ENCODE measurements at regions not wholly inside any gene's neighbourhood (a gene's known extent, or its start where the extent isn't known, plus 50 kb on each side); places are given as distances from the start of the nearest gene placed in this dataset.

- no peak overlapping the region for H3K4me3 ChIP-seq (ENCODE audit: low read length)
- no peak for TF ChIP-seq CTCF (conservative IDR thresholded peaks at IDR 0.05; ENCODE audit: low read depth, low read length)
- no peak for DNase-seq (ENCODE audit: low read depth)
Observed at GRCh38 chr5:169426784-169427183, 125.8 kb upstream of the SLIT3 start.

- no peak overlapping the region for H3K4me3 ChIP-seq (ENCODE audit: low read length)
- DNase-seq (ENCODE audit: low read depth) = no peak
- TF ChIP-seq CTCF (conservative IDR thresholded peaks at IDR 0.05; ENCODE audit: low read depth, low read length) = no peak
Observed at GRCh38 chr5:169424670-169425378, 123.9 kb upstream of the SLIT3 start.

- no peak for DNase-seq (ENCODE audit: low read depth)
- no peak overlapping the region for H3K4me3 ChIP-seq (ENCODE audit: low read length)
- no peak for TF ChIP-seq CTCF (conservative IDR thresholded peaks at IDR 0.05; ENCODE audit: low read depth, low read length)
Observed at GRCh38 chr5:169424279-169424655, 123.3 kb upstream of the SLIT3 start.

GRCh38 chr5:169423580-169424278 is 122.8 kb upstream of the SLIT3 start:
- H3K4me3 ChIP-seq (ENCODE audit: low read length) = no peak overlapping the region
- no peak for DNase-seq (ENCODE audit: low read depth)
- TF ChIP-seq CTCF (conservative IDR thresholded peaks at IDR 0.05; ENCODE audit: low read depth, low read length) = no peak

- DNase-seq (ENCODE audit: low read depth) = no peak
- TF ChIP-seq CTCF (conservative IDR thresholded peaks at IDR 0.05; ENCODE audit: low read depth, low read length) = no peak
- no peak overlapping the region for H3K4me3 ChIP-seq (ENCODE audit: low read length)
Observed at GRCh38 chr5:169422087-169422486, 121.1 kb upstream of the SLIT3 start.

- no peak overlapping the region for H3K4me3 ChIP-seq (ENCODE audit: low read length)
- no peak for DNase-seq (ENCODE audit: low read depth)
- no peak for TF ChIP-seq CTCF (conservative IDR thresholded peaks at IDR 0.05; ENCODE audit: low read depth, low read length)
Observed at GRCh38 chr5:169421677-169422076, 120.7 kb upstream of the SLIT3 start.

- TF ChIP-seq CTCF (conservative IDR thresholded peaks at IDR 0.05; ENCODE audit: low read depth, low read length) = no peak
- H3K4me3 ChIP-seq (ENCODE audit: low read length) = no peak overlapping the region
- no peak for DNase-seq (ENCODE audit: low read depth)
Observed at GRCh38 chr5:169417676-169418075, 116.7 kb upstream of the SLIT3 start.
